Stromal cell of bone marrow (primary cell): ENCODE measurements at regions not wholly inside any gene's neighbourhood (a gene's known extent, or its start where the extent isn't known, plus 50 kb on each side); places are given as distances from the start of the nearest gene placed in this dataset.
A peak's percentile ranks its signal among the peaks of the same experiment; 100 is the strongest.
"Not testable (repeated sequence)": the region's sequence is repeated elsewhere in the genome, so short reads cannot be mapped to it uniquely, and the experiment has no call there.

Source experiments
- DNase-seq: peaks from one replicate; pipeline ENCODE4 v3.0.0-alpha.2; 2012; ENCODE audit warnings: low read depth

DNA sequence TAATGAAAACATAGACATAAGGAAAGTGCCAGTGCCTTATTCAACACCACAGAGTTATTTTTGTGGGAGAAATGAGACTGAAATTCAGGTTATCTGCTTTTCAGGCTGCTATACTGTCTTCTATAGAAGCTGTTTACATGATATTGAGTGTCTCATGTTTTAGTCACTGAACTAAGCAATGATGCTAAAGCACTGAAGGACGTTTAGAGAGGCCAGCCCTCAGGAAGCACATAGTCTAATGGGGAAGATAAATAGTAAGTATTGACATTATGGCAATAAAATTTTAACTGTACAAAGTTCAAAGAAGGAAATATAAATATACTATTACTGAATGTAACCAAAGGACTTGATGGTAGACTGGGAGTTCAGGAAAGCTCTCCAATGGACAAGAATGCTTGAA lies 186.4 kb upstream of the ZC3H15 start:
- DNase-seq: no peak

DNA sequence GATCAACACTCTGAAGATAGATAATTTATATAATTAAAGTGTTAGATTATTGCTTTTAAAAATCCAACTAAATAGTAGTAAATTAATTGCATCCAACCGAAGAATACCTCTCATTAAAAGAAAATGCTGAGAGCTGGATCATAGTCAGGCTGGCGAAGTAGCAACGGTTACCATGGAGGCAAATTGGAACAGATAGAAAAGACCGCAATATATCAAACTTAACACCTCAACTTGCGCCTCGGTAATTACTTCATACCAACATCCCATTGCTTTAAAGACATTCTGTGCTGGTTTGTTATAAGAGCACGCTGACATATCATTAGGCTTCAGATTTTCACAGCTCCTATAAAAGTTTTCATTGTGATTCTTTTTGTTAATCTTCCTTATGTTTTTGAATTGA lies 183.8 kb upstream of the ZC3H15 start:
- no peak for DNase-seq

DNA sequence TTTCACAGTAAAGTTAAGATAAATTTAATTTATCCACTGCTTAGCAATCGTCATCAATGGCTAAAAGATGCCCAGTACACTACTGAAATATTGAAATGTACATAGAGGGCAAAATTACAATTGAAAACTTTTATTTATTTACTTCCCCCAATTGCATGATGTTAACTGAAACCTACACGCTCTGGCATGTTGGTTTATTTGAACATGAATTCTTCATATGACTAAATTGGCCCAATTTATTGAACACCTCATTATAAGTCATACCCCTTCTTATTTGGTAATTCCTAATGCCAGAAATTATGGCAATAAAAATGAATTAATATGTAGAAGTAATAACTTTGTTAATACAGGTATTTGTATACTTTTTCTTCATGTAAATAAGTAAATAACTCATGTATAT lies 183.0 kb upstream of the ZC3H15 start:
- DNase-seq: no peak

GRCh38 chr2:186304064-186304463 lies 182.0 kb upstream of the ZC3H15 start:
- no peak for DNase-seq

DNA sequence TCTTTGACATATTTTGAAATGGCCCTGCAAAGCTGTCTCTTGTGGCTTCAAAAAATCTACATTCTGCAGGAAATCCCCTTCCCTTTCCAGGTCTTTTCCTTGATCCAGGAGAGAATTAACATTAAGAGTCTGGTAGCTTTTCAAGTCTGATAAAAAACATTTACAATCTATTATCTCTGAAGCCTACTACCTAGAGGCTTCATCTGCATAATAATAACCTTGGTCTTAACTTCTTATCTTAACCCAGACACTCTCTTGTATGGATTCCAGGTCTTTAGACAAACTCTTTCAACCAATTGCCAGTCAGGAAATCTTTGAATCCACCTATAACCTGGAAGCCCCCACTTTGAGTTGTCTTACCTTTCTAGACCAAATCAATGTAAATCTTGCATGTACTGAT lies 179.3 kb upstream of the ZC3H15 start:
- no peak for DNase-seq

DNA sequence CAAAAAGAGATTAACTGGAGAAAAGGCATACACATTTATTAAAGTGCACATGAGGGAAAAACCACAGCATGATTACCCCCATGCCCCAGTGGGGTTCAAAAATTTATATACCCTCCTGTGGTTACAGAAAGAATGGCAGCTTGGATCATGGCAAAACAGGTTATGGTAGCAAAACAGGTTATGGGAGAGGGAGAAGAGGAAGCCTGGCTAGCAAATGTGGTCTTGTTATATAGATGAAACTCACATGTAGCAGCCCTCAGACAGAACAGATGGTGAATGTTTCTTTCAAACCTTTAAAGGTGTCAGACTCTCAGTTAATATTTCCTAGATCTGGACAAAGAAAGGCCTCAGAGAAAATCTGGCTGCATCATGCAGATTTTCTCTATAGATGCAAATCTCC lies 178.2 kb upstream of the ZC3H15 start:
- no peak for DNase-seq

DNA sequence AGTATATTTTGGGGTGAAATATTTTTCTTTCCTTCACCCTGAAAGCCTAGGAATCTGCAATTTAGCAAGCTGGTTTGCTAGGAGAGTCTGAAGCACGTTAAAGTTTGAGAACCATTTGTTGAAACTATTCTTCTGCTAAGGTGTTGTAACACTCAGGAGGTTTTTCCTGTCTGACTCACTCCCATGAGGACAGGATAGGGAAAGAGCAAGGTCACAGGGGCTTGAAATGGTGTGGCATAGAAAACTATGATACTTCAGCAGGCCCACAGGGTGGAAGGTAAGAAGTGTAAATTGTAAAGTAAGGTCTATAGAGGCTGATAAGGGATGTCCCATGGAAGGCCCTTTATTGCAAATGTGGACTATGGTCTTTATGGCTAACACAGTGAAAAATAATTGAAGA lies 177.7 kb upstream of the ZC3H15 start:
- DNase-seq: no peak

DNA sequence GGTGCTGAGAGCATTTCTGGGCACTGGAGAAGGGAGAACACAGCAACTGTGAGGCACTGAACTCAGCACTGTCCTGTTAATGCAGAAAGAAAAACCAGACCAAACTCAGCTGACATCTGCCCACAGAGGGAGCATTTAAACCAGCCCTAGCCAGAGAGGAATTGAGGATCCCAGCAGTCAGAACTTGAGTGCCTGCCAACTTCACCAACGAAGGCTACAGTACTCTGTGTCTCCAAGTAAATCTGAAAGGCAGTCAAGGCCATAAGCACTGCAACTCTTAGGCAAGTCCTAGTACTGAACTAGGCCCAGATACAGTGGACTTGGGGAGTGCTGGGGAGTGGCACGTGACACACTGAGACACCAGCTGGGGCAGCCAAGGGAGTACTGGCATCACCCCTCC lies 176.2 kb upstream of the ZC3H15 start:
- DNase-seq: peak; percentile 20

DNA sequence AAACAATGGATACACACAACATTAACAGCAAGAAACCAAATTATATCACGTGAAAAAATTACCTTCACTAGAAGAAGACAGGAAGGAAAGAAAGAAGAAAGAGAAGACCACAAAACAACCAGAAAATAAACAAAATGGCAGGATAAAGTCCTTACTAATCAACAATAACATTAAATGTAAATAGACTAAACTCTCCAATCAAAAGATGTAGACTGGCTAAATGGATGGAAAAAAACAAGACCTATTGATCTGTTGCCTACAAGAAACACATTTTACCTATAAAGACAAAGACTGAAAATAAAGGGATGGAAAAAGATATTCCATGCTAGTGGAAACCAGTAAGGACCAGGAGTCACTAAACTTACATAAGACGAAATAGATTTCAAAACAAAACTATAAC lies 167.0 kb upstream of the ZC3H15 start:
- no peak for DNase-seq

- DNase-seq: no peak
Observed at GRCh38 chr2:186325827-186326535, 160.1 kb upstream of the ZC3H15 start.

GRCh38 chr2:186327251-186327868 lies 158.7 kb upstream of the ZC3H15 start:
- no peak for DNase-seq

GRCh38 chr2:186328838-186329237 lies 157.2 kb upstream of the ZC3H15 start:
- DNase-seq: no peak

GRCh38 chr2:186330050-186330449 lies 156.0 kb upstream of the ZC3H15 start:
- no peak for DNase-seq

- DNase-seq: no peak
Observed at GRCh38 chr2:186339716-186340115, 146.3 kb upstream of the ZC3H15 start.

DNA sequence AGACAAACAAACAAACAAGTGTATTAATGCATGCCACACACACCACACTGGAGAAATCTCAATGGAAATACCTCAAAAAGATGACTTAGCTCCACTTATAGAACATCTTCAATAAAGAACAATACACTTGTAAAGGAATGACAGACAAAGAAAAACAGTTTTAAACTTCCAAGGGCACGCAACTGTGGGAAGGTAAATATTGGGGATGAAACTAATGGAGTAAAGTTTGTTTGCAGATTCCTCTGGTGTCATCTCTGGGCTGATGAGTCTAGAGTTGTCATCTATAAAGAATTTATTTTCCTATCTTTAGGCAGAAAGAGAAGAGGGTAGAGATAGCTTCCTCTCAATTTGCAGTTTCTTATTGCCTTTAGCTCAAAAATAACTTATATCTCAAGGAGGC lies 144.0 kb upstream of the ZC3H15 start:
- DNase-seq: no peak

- DNase-seq: no peak
Observed at GRCh38 chr2:186345745-186346144, 140.3 kb upstream of the ZC3H15 start.

DNA sequence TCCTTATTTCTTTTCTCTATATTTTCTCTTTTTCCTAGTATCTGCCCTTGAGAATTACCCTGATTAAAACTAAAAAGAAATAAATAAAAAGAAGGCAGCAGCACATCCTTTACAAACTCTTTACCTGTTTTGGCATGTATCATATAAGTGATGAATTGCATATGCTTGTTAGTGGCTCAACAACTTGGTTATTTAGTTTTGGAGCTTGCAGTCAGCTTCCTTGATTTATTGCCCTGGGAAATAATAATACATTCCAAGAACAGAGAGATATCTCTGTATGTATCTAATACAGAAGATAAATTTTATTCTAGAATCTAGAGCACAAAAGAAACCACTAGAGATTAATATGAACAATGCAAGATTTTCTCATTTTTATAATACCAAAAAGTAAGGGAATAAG lies 139.8 kb upstream of the ZC3H15 start:
- no peak for DNase-seq

GRCh38 chr2:186347472-186347871 lies 138.6 kb upstream of the ZC3H15 start:
- peak; percentile 17 for DNase-seq

DNA sequence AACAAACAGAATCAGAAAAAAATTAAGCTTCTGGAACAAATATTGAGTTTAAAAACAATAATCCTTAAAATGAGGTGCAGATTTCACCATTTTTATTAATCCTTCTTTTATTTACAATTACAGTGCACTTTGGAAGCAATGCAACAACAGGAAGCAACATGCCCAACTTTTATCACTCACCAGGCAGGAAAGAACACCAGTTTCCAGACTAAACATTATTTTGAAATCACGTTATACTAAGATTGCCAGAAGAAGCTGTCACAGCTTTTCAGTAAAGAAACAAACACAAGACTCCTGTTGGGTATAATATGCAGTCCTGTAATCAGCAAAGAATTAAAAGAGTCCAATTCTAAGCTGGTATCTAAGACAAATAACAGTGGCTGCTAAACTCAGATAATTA lies 137.9 kb upstream of the ZC3H15 start:
- no peak for DNase-seq

DNA sequence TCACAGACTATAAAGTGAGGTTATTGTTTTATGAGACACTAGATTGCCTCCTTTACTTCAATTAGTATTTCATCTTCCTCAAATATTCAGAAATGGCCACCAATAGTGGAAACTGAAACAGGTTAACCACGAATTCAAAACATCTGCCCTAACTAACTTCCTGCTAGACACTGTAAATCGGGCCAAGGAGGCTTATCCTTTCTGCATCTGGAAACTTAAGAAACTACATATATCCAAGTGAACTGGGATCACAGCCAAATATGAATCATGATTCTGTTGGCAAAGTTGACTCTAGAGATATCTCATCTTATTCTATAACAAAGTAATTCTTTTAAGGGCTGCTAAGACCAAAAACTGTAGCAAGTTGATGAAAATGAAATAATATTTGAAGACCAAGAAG lies 136.6 kb upstream of the ZC3H15 start:
- peak; percentile 82 for DNase-seq

DNA sequence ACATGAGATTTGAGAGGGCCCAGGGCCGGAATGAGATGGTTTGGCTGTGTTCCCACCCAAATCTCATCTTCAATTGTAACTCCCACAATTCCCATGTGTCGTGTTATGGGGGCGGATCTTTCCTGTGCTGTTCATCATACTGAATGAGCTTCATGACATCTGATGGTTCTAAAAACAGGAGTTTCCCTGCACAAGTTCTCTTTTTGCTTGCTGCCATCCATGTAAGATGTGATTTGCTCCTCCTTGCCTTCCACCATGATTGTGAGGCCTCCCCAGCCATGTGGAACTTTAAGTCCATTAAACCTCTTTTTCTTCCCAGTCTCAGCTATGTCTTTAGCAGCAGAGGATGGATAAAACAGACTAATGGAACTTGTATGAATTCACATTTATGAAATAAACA lies 131.9 kb upstream of the ZC3H15 start:
- not testable (repeated sequence) for DNase-seq

DNA sequence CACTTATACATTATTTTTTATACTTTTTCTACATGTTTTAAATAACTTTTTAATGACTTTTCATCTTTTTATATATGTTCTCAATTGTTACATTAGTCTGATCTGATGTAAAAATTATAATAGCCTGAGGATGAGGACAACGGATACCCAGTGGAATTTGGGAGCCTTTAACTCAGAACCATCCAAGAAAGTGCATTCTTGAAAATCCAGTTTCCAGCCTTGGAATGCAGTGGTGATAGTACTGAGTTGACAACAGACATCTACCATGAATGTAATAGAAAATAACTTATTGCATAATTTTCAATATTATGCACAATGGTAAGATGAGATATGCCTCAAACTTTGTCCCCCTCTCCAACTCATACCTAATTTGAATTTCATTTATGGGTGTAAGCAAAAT lies 120.7 kb upstream of the ZC3H15 start:
- DNase-seq: no peak

DNA sequence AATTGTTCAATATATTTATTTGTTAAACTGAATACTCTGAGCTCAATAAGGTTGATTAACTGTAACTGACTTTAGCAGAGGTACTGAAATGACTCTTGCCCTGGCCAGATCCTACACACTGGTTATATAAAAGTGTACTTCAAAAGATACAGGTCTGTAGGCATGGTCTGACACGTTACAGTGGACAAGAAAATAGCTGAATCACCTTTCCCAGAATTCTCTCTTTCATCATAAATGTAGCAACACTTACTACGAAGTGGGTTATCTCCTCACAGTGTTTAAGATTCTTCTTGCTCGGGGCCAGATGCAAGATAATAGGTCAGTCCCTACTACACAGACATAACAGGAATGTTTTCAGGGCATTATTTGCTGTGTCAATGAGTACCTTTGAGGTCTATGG lies 107.0 kb upstream of the ZC3H15 start:
- no peak for DNase-seq

DNA sequence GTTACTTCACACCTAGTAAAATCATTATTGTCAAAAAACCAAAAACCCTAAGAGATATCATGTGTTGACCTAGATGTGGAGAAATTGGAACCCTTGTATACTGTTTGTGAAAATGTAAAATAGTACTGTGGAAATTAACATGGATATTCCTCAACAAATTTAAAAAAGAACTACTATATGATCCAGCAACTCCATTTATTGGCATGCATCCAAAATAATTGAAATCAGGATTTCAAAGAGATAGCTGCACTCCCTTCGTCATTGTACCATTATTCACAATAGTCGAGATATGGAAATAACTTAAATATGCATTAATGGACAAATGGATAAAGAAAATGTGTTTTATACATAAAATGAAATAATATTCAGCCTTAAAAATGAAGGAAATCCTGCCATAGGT lies 105.3 kb upstream of the ZC3H15 start:
- DNase-seq: no peak
